OCI-LY7 (cell line): ENCODE measurements at regions not wholly inside any gene's neighbourhood (a gene's known extent, or its start where the extent isn't known, plus 50 kb on each side); places are given as distances from the start of the nearest gene placed in this dataset.

ENCODE experiments used
- EZH2phosphoT487 ChIP-seq: fragments of 200-600 bp; sonication (generic); IDR thresholded peaks from 2 replicates; pipeline ENCODE4 v1.6.1; 2018; ENCODE audit warnings: low read depth, borderline replicate concordance, mild to moderate bottlenecking, mixed run types, antibody characterized with exemption, low read length, moderate library complexity, mixed read lengths
- TF ChIP-seq, protein P1 (sequence below): fragments of 200-600 bp; sonication (generic); conservative IDR thresholded peaks from 2 replicates; pipeline ENCODE4 v1.5.1; 2014; ENCODE audit warnings: mild to moderate bottlenecking, antibody characterized with exemption, low read length, moderate library complexity, mixed read lengths

DNA sequence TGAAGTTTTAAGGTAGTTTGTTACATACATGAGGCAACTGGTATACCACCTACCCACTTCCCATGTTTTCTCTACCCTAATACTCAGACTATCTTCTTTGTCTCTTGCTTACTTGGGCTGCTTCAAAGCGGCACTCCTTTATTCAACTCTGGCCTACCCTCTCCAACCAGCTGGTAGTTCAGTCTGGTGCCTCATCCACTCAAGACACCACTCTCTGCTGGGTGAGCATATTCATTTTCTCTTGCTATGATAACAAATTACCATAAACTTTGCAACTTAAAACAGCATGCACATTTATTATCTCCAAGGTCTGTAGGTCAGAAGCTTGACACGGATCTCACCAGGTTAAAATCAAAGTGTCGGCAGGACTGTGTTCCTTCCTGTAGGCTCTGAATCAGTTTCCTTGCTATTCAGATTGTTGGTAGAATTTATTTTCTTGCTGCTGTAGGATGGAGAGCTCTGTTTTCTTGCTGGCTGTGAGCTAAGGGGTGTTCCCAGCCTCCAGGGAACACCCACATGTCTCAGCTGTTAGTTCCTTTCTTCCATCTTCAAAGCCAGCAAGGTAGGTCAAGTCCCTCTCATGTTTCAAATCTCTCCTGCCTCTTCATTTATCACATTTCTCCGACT lies 666.0 kb downstream of the DIAPH3 start:
- TF ChIP-seq, protein P1, sequence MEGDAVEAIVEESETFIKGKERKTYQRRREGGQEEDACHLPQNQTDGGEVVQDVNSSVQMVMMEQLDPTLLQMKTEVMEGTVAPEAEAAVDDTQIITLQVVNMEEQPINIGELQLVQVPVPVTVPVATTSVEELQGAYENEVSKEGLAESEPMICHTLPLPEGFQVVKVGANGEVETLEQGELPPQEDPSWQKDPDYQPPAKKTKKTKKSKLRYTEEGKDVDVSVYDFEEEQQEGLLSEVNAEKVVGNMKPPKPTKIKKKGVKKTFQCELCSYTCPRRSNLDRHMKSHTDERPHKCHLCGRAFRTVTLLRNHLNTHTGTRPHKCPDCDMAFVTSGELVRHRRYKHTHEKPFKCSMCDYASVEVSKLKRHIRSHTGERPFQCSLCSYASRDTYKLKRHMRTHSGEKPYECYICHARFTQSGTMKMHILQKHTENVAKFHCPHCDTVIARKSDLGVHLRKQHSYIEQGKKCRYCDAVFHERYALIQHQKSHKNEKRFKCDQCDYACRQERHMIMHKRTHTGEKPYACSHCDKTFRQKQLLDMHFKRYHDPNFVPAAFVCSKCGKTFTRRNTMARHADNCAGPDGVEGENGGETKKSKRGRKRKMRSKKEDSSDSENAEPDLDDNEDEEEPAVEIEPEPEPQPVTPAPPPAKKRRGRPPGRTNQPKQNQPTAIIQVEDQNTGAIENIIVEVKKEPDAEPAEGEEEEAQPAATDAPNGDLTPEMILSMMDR = no peak
- no peak for TF ChIP-seq EZH2phosphoT487
